GM21723 (cell line): ENCODE measurements at regions not wholly inside any gene's neighbourhood (a gene's known extent, or its start where the extent isn't known, plus 50 kb on each side); places are given as distances from the start of the nearest gene placed in this dataset.
"Not testable (repeated sequence)": the region's sequence is repeated elsewhere in the genome, so short reads cannot be mapped to it uniquely, and the experiment has no call there.

Experiments used
- ATAC-seq: cut with Tn5 transposase; IDR thresholded peaks from one replicate; pipeline ENCODE4 v1.9.1; 2021; ENCODE audit warnings: mild to moderate bottlenecking, moderate library complexity; ENCODE audit not compliant: unreplicated experiment

- no peak for ATAC-seq
Observed at GRCh38 chr2:81078102-81078501, 773.5 kb upstream of the LRRTM1 start.

GRCh38 chr2:81077396-81077795 lies 772.8 kb upstream of the LRRTM1 start:
- no peak for ATAC-seq

- no peak for ATAC-seq
Observed at GRCh38 chr2:81073412-81073811, 768.9 kb upstream of the LRRTM1 start.

- no peak for ATAC-seq
Observed at GRCh38 chr2:81068144-81068543, 763.6 kb upstream of the LRRTM1 start.

- ATAC-seq = no peak
Observed at GRCh38 chr2:81061016-81061415, 756.5 kb upstream of the LRRTM1 start.

GRCh38 chr2:81050580-81051095 lies 746.1 kb upstream of the LRRTM1 start:
- ATAC-seq = no peak

- ATAC-seq = no peak
Observed at GRCh38 chr2:81043681-81044080, 739.1 kb upstream of the LRRTM1 start.

GRCh38 chr2:81007104-81007503 lies 702.6 kb upstream of the LRRTM1 start:
- ATAC-seq = no peak

- no peak for ATAC-seq
Observed at GRCh38 chr2:81002906-81003305, 698.4 kb upstream of the LRRTM1 start.

- no peak for ATAC-seq
Observed at GRCh38 chr2:80987466-80987865, 682.9 kb upstream of the LRRTM1 start.

- ATAC-seq = no peak
Observed at GRCh38 chr2:80969900-80970299, 665.3 kb upstream of the LRRTM1 start.

- no peak for ATAC-seq
Observed at GRCh38 chr2:80968450-80968849, 663.9 kb upstream of the LRRTM1 start.

GRCh38 chr2:80947601-80948130 lies 643.1 kb upstream of the LRRTM1 start:
- no peak for ATAC-seq

GRCh38 chr2:80943487-80943886 lies 638.9 kb upstream of the LRRTM1 start:
- ATAC-seq = no peak

- ATAC-seq = no peak
Observed at GRCh38 chr2:80942766-80943165, 638.2 kb upstream of the LRRTM1 start.

- no peak for ATAC-seq
Observed at GRCh38 chr2:80938463-80938862, 633.9 kb upstream of the LRRTM1 start.

GRCh38 chr2:80931820-80932219 lies 627.3 kb upstream of the LRRTM1 start:
- not testable (repeated sequence) for ATAC-seq

- ATAC-seq = no peak
Observed at GRCh38 chr2:80930777-80931176, 626.2 kb upstream of the LRRTM1 start.

- no peak for ATAC-seq
Observed at GRCh38 chr2:80926168-80926567, 621.6 kb upstream of the LRRTM1 start.

GRCh38 chr2:80896576-80896975 lies 592.0 kb upstream of the LRRTM1 start:
- no peak for ATAC-seq

- no peak for ATAC-seq
Observed at GRCh38 chr2:80894486-80894885, 589.9 kb upstream of the LRRTM1 start.

- ATAC-seq = no peak
Observed at GRCh38 chr2:80893711-80894110, 589.2 kb upstream of the LRRTM1 start.

- ATAC-seq = no peak
Observed at GRCh38 chr2:80889009-80889408, 584.5 kb upstream of the LRRTM1 start.
